ENCODE measurements at regions not wholly inside any gene's neighbourhood (a gene's known extent, or its start where the extent isn't known, plus 50 kb on each side); places are given as distances from the start of the nearest gene placed in this dataset.
"Not testable (repeated sequence)": the region's sequence is repeated elsewhere in the genome, so short reads cannot be mapped to it uniquely, and the experiment has no call there.

DNA sequence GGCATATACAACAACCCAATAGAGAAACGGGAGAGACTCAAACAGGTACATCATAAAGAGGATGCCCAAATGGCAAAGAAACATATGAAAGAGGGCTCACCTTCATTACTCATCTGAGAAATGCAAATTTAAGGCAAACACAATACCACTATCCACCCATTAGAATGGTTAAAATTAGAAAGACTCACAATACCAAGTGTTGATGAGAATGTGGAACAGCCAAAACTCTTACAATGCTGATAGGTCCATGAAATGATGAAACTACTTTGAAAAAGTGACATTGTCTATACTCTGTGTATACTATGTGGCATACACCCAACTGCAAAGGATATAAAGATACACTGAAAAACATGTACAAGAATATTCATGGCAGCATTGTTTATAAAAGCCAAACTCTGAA, 96.2 kb upstream of the TSHZ3 start:
- DNase-seq (ENCODE audit: low read depth): no peak

DNA sequence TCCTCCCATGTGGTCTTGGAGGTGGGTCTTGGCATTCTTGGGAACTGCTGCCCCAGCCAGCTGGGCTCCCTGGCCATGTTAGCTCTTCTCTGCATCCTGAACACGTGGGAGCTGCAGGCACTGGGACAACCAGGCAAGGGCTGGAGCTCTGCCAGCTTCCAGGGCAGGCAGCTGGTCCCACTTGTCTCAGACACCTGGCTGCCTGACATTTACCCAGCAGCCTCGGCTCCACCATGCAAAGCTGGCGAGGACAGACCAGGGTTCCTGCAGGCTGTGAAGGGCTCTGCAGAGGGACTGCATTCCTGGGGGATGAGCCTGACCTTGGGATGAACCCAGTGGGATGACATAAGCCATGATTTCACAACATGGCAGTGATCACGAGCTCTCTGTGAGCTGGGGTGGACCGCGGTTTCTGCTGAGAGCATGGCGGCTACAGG, 99.0 kb upstream of the TSHZ3 start:
- peak; percentile 90 for DNase-seq (ENCODE audit: low read depth)

DNA sequence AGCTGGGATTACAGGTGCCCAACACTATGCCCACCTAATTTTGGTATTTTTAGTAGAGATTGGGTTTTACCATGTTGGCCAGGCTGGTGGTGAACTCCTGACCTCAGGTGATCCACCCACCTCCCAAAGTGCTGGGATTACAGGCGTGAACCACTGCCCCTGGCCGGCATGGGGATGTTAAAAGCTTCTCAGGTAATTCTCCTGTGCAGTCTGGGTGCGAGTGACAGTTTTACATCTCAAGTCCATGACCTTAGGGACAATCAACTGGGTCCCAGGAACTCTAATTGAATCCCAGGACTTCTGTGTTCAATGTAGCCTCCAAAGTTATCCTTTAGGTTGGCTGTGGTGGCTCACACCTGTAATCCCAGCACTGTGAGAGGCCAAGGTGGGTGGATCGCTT, 100.1 kb upstream of the TSHZ3 start:
- DNase-seq (ENCODE audit: low read depth): no peak

DNA sequence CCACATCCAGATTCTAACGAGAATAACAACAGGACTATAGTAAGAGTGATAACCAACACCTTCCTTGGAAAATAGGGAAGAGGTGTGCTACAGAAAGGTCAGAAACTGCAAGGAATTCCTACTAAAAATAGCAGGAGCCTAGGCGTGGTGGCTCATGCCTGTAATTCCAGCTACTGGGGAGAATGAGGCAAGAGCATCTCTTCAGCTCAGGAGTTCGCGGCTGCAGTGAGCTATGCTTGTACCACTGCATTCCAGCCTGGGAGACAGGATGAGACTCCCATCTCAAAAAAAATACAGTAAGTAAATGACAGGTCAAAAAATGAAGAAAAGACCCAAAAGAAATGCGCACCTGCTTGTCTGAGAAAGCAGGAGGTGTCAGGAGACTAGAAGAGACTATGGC, 101.5 kb upstream of the TSHZ3 start:
- no peak for DNase-seq (ENCODE audit: low read depth)

DNA sequence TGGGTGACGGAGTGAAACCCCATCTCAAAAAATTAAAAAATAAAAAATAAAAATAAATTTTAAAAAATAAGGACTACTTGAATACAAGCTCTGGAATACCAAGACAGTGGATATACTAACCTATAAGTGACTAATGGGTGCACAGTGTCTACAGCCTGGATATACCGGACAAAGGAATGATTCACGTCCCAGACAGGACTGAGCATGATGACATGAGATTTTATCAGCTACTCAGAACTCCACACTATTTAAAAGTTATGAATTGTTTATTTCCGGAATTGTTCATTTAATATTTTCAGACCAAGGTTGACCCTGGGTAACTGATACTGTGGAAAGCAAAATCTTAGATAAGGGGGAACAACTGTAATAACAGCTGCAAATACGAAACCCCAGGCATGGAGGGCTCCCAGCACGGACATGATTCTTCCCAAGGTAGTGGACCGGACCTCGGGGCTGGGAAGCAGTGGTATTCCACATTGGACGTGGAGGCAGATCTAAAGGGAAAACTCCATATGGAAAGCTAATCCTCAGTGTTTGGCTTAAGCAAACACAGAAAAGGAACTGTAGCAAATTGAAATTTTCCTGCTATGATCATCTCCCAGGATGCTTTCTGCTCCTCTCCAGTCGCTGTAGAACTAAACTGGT, 102.6 kb upstream of the TSHZ3 start:
- peak; percentile 60 for DNase-seq (ENCODE audit: low read depth)

DNA sequence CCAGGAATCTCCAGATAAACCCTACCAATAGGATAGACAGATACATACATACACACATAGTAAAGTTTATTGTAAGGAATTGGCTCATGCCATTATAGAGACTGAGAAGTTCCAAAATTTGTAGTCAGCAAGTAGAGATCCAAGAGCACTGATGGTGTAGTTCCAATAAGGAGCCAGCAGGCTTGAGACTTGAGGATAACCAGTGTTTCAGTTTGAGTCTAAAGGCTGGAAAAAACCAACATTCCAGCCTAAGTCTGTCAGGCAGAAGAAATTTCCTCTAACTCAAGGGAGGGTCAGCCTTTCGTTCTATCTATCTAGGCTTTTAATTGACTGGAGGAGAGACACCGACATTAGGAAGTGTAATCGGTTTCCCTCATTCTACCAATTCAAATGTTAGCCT, 110.2 kb upstream of the TSHZ3 start:
- DNase-seq (ENCODE audit: low read depth): no peak

DNA sequence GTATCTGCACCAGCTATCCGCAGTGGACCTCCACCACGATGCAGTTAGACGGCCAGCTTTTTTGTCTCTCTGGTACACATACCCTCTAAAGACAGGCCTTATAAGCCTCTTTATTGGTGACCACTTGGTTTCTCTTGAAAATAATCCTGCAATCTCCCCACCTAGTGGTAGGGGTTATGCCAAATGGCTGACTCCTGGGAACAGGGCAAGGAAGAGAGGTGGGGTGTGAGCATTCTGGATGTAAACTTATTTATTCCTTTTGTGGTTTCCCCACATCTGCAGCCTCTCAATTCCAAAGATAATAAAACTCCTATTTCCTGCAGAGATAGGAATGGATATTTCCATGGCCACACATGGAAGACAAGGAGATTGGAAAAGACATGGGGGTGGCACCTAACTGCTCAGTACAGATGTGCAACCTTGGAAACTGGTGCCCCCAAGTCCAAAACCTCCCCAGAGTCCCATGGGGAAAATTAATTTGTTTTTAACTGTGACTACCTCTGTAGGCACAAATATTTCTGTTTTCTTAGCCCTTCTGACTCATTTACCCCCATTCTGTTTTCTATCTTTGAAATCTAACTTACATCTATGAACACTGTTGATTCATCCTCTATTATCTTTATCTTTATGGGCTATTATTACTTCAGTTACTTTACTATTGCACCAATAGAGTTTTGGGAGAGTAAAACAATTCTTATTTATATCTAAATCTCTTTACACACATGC, 112.7 kb upstream of the TSHZ3 start:
- peak; percentile 47 for DNase-seq (ENCODE audit: low read depth)

DNA sequence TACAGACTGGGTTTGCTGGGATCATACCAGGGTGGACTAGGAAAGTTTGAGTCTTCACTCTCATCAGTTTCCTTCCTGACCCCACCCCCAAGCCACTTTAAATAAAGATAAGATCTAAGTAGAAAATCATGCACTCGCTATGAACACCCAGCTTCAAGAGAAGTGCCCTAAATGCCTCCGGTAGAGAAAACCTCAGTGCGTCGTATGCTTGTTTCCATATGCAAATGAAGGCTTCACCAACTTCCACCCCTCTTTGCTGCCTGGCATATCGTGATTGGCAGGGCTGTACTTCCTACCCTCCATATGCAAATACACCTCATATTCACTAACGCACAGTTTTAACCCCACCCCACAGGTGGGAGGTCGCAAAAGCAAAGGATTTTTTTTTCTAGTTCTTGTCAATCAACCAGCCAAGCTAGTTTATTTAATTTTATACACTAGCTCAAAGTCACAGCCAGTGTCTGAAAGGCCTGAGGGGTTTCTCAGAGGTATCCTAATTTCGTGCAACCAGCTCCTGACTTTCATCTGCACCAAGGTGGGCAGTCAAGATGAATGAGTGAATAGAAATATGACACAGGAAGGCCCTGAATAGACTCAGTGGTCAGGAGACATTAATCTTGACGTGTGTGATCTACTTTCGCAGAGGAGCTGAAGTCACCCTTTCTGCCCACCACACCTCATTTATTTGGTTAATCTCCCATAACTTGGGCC, 121.1 kb upstream of the TSHZ3 start:
- no peak for DNase-seq (ENCODE audit: low read depth)

DNA sequence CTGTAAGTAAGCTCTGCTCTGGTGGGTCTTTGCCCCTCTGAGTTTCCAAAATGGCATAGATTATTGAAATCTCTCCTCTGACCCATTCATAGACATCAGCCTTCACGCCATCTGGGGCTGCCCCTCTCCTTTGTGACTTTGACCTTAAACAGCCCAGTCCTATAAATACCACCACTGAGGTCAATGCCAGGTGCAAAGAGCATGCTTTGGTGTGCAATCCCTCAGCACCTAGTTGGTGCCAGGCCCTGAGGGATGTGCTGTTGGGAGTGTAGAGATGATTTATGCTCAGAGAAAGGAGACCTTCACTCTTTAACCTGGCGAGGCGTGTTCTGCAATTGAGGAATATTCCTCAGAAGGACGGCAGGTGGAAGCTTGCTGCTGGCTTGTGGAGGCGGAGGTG, 121.7 kb upstream of the TSHZ3 start:
- DNase-seq (ENCODE audit: low read depth): no peak

DNA sequence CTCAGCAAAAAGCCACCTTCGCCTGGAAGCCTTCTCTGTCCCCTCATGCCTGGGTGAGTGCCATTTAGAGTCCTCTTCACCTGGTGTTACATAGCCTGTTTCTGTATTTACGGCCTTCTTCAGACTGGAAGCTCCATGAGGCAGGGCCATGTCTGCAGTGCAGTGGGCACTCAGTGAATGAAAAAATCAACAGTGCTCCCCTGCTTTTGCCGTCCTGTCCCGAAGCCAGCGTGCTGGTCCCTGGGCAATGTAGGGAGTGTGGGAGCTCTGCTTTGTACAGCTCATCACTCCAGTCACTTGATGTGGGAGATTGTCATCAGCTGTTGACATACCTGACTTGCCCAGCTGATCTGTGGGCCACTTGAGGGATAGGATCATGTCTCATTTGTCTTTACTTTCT, 129.0 kb upstream of the TSHZ3 start:
- no peak for DNase-seq (ENCODE audit: low read depth)

DNA sequence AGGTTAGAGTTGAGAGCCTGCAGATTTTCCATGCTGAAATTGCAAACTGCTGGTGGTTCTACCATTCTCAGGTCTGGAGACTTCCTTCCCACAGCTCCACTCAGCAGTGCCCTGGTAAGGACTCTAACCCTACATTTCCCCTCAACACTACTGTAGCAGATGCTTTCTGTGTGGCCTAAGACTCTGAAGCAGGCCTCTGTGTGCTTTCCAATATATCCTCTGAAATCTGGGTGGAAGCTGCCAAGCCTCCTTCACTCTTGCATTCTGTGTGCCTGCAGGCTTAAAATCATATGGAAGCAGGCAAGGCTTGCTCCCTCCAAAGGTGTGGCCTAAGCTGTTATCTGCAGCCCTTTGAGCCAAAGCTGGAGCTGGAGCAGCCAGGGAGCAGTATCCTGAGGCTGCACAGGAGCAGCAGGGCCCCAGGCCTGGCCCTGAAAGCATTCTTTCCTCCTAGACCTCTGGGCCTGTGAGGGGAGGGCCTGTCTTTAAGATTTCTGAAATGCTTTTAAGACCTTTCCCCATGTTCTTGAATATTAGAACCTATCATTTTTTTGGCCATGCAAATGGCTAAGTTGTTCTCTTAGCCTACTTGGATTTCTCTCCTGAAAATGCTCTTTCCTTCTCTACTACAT, 134.1 kb upstream of the TSHZ3 start:
- DNase-seq (ENCODE audit: low read depth): no peak

DNA sequence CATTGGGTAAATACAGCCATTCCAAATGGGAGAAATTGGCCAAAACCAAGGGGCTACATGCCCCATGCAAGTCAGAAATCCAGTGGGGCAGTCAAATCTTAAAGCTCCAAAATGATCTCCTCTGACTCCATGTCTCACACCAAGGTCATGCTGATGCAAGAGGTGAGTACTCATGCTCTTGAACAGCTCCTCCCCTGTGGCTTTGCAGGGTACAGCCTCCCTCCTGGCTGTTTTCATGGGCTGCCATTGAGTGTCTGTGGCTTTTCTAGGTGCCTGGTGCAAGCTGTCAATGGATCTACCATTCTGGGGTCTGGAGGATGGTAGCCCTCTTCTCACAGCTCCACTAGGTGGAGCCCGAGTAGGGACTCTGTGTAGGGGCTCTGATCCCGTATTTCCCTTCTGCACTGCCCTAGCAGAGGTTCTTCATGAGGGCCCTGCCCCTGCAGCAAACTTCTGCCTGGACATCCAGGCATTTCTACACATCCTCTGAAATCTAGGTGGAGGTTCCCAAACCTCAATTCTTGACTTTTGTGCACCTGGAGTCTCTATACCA, 135.7 kb upstream of the TSHZ3 start:
- DNase-seq (ENCODE audit: low read depth): not testable (repeated sequence)

DNA sequence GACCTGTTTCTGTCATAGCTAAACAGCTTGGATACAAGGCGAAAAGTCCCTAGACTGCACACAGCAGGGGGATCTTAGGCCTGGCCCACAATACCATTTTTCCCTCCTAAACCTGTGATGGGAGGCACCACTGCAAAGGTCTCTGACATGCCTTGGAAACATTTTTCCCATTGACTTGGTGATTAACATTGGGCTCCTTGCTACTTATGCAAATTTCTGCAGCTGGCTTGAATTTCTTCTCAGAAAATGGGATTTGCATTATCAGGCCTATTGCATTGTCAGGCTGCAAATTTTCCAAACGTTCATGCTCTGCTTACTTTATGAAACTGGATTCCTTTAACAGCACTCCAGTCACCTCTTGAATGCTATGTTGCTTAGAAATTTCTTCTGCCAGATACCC, 136.2 kb upstream of the TSHZ3 start:
- no peak for DNase-seq (ENCODE audit: low read depth)

DNA sequence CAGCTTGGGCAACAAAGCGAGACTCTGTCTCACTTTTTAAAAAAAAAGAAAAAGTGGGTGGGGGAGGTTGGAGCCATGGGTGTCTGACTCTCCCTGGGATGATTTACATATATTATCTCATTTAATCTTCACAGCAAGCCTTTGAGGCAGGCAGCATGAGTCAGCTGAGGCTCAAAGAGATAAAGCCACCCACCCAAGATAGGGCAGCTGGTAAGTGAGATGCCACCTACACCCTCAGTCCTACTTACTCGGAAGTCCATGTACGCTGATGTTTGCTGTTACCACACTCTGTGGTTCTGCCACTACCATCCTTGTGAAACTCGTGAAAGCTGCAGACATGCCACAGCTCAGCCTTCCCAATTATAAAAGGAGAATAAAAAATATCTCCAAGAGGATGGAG, 142.0 kb upstream of the TSHZ3 start:
- peak; percentile 23 for DNase-seq (ENCODE audit: low read depth)

DNA sequence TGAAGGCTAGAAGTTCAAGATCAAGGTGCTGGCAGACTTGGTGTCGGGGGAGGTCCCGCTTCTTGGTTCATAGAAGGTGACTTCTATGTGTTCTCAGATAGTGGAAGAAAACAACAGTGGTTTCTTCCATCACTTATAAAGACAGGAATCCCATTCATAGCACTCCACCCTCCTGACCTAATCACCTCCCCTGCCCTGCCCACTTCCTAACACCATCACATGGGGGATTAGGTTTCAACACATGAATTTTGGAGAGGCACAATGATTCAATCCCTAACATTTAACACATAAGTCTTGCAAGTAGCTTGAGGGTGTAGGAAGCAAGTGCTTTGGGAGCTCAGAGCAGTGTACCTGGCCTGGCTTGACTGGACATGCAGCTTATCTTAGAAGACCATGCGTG, 142.8 kb upstream of the TSHZ3 start:
- DNase-seq (ENCODE audit: low read depth): no peak

DNA sequence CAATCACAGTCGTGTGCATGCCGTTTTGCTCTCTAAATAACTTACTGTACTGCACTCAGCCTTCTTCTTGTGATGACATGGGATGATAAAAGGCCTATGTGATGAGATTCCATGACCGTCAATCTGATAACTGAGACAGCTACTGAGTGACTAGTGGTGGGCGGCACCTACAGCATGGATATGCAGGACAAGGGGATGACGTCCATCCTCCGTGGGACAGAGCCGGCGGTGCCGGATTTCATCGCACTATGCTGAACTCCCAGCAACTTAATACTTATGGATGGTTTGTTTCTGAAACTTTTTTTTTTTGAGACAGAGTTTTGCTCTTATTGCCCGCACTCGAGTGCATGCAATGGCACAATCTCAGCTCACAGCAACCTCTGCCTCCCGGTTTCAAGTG, 146.8 kb upstream of the TSHZ3 start:
- DNase-seq (ENCODE audit: low read depth): no peak

DNA sequence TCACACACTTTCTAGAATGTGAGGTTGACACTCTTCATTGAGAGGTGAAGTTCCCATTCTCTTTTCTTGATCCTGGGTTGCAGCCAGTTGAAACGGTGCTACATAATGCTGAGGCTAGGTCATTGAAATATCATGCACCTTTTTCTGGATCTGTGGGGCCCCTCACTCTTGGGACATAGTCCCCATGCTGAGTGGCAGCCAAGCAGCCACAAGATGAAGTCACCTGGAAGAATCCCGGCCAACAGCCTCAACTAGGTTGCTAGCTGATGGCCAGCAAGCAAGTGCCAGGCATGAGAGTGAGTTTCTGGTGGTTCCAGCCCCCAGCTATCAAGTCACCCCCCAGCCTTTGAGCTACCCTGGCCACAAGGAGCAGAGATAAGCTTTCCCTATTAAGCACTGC, 148.5 kb upstream of the TSHZ3 start:
- no peak for DNase-seq (ENCODE audit: low read depth)

DNA sequence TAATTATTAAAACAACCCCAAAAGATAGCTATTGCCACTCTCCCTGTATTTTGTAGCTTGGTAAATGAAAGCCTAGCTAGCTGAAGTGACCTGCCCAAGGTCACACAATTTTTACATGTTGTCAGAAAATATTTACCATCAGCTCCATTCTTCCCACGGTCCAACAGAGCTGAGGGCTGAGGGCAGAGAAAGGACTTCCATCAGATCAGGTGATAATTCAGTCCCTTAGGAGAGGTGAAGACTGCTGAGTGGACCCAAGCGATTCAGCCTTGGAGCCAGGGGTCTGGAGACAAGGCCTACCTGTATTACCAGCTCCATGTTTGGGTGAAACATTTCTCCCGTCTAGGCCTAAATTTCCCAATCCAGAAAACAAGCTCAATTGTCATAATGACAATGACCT, 149.5 kb upstream of the TSHZ3 start:
- DNase-seq (ENCODE audit: low read depth): no peak

DNA sequence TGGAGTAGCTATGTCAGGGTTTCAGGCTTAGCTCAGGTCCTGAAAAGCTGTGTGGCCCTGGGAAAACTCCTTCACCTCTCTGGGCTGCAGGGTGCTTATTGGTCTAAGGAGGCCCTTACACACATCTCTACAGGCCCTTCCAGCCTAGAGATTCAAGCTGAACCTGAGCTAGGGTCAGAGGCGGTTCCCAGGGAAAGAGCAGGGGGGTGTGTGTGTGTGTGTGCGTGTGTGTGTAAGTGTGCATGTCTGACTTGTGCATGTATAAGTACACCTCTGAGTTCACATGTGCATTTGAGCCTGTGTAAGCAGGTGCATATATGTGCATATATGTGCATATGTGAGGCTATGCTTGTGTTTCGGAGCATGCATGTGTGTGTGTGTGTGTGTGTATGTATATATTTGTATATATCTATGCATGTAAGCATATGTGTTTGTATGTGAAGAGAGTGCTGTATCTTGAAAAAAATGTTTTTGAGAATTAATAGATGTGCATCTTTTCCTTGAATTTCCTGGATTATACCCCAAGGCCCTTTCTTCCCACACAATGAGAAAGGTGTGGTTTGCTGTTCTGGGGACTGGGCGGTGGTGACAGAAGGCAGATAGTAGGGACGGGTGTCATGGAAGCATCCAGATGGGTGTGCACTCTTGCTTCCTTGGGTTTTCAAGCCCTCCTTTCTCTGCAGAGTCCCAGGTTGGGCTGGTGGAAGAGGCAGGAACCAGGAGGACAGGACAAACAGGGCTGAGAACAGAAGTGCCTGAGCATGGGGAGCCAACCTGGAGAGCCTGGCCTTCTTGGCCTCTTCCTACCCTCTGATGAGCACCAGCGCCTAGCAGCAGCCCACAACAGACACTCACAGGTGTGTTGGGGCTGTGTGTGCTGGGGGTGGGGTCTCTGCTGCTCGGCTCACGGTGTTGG, 150.3 kb upstream of the TSHZ3 start:
- no peak for DNase-seq (ENCODE audit: low read depth)

DNA sequence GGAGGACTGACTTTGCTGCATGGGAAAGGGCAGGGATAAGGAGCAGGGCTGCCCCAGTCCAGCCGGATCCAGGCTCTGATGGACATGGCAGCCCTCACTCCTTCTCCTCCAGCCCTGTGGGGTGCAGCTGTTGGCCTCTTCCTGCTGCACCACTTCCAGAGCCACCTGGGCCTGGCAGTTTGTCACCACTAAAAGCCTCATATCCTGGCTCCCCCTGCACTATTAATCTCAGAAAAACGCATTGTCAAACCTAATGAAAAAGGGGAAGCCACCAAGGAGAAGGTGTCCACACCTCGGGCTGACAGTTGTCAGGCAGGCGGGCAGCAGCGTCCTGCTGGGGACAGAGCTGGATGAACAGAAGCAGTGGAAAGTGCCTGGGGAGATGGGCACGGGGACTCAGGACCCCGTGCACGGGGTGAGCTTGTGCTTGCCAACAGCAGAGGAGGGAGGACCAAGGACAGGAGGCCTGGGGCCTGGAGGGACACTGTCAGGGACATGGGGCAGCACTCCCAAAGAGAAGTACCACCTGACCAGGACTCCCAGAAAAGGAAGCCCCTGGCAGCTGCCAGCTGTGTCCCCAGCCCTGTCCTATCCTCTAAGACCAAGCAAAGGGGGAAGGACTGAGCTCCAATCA, 151.1 kb upstream of the TSHZ3 start:
- no peak for DNase-seq (ENCODE audit: low read depth)

DNA sequence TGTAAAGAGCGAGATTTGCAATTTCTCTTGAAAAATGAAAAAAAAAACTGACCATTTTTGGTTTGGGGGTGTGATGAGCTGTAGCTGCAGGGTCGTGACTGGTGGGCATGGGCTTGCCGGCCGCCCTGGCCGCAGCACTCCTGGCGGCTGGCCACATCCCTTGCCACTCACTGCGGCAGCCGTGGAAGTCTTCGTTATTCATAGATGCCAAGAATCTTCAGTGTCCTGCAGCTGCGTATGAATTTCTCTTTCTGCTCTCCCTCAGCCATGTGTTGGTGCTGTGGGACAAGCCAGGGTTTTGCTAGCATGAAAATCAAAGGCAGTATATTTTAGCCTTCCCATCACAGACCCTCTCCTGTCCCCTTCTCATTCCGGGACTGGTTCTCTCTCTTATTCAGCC, 151.7 kb upstream of the TSHZ3 start:
- no peak for DNase-seq (ENCODE audit: low read depth)

Data from Daoy (cell line).